Activated naive CD4-positive, alpha-beta T cell treated with anti-CD3 and anti-CD28 coated beads, Interleukin-2, amount 50 U/mL, for 72 hours (primary cell): ENCODE measurements at regions not wholly inside any gene's neighbourhood (a gene's known extent, or its start where the extent isn't known, plus 50 kb on each side); places are given as distances from the start of the nearest gene placed in this dataset.
"Not testable (repeated sequence)": the region's sequence is repeated elsewhere in the genome, so short reads cannot be mapped to it uniquely, and the experiment has no call there.

Source experiments
- ATAC-seq, 2 donors: fragments of 150-1000 bp; cut with Tn5 transposase; 2 replicates each; pipeline ENCODE4 v1.10.0; 2021; ENCODE audit warnings: mild to moderate bottlenecking in 2 of 2, moderate library complexity in 2 of 2
- DNase-seq, 2 donors: peaks; one replicate each; pipeline ENCODE4 v3.0.0; 2021 to 2022; ENCODE audit warnings: low spot score in 2 of 2
- H3K27ac Mint-ChIP-seq, 2 donors: one replicate each; pipeline ENCODE4 v1.8.0; 2022; ENCODE audit warnings: mild to moderate bottlenecking in 2 of 2, mixed read lengths in 2 of 2
- H3K36me3 Mint-ChIP-seq, 2 donors: one replicate each; pipeline ENCODE4 v1.8.0; 2022; ENCODE audit warnings: mixed read lengths in 2 of 2
- H3K9me3 Mint-ChIP-seq, 2 donors: one replicate each; pipeline ENCODE4 v1.8.0; 2022; ENCODE audit warnings: mixed read lengths in 2 of 2

GRCh38 chr3:56970461-56970879 lies 90.0 kb upstream of the SPATA12 start:
- H3K36me3 Mint-ChIP-seq, result no peaks in the 10 kb centered on the region
- no peak for ATAC-seq
- DNase-seq, result no peak
- peaks cover 0 to 5% of the 10 kb centered on the region in 2 donors for H3K9me3 Mint-ChIP-seq
- no peak overlapping the region for H3K27ac Mint-ChIP-seq

- H3K9me3 Mint-ChIP-seq, result peaks cover 0 to 5% of the 10 kb centered on the region in 2 donors
- no peak for DNase-seq
- no peak for ATAC-seq
- H3K27ac Mint-ChIP-seq, result no peak overlapping the region
- H3K36me3 Mint-ChIP-seq, result no peaks in the 10 kb centered on the region
These were observed 90.6 kb upstream of the SPATA12 start for GRCh38 chr3:56969851-56970250.

- peaks cover 0 to 4% of the 10 kb centered on the region in 2 donors for H3K36me3 Mint-ChIP-seq
- no peak for DNase-seq
- peaks cover 3 to 4% of the 10 kb centered on the region in 2 donors for H3K9me3 Mint-ChIP-seq
- no peak overlapping the region for H3K27ac Mint-ChIP-seq
- peak; percentile 39 to 75 for ATAC-seq
These were observed 94.0 kb upstream of the SPATA12 start for GRCh38 chr3:56966509-56966908.

- peaks cover 3 to 4% of the 10 kb centered on the region in 2 donors for H3K9me3 Mint-ChIP-seq
- H3K27ac Mint-ChIP-seq, result no peak overlapping the region
- H3K36me3 Mint-ChIP-seq, result peaks cover 0 to 4% of the 10 kb centered on the region in 2 donors
- DNase-seq (no peak), ATAC-seq (peak; percentile 46 to 63)
These were observed 94.4 kb upstream of the SPATA12 start for GRCh38 chr3:56966104-56966503.

GRCh38 chr3:56962922-56963321 lies 97.5 kb upstream of the SPATA12 start:
- H3K36me3 Mint-ChIP-seq, result peaks cover 0 to 4% of the 10 kb centered on the region in 2 donors
- ATAC-seq, result no peak

GRCh38 chr3:56962206-56962605 lies 98.3 kb upstream of the SPATA12 start:
- H3K9me3 Mint-ChIP-seq, result peaks cover 3 to 4% of the 10 kb centered on the region in 2 donors
- DNase-seq (no peak), ATAC-seq (no peak)
- peaks cover 0 to 4% of the 10 kb centered on the region in 2 donors for H3K36me3 Mint-ChIP-seq
- no peak overlapping the region for H3K27ac Mint-ChIP-seq

More at GRCh38 chr3:56962922-56963321, 97.5 kb upstream of the SPATA12 start:
- Mint-ChIP-seq H3K27ac (no peak overlapping the region), H3K9me3 (peaks cover 3 to 4% of the 10 kb centered on the region in 2 donors)
- DNase-seq, result no peak

- Mint-ChIP-seq H3K36me3 (peaks cover 0 to 4% of the 10 kb centered on the region in 2 donors), H3K9me3 (peaks cover 3 to 4% of the 10 kb centered on the region in 2 donors), H3K27ac (peak overlapping the region in 1 of 2 donors; percentile 4)
- DNase-seq (no peak), ATAC-seq (peak; percentile 53 to 75)
These were observed 100.1 kb upstream of the SPATA12 start for GRCh38 chr3:56960234-56960917.

- Mint-ChIP-seq H3K9me3 (no peaks in the 10 kb centered on the region), H3K27ac (no peak overlapping the region)
- ATAC-seq, result no peak
These were observed 101.6 kb upstream of the SPATA12 start for GRCh38 chr3:56958879-56959278.

GRCh38 chr3:56957522-56957921 lies 102.9 kb upstream of the SPATA12 start:
- Mint-ChIP-seq H3K36me3 (no peaks in the 10 kb centered on the region), H3K27ac (no peak overlapping the region), H3K9me3 (no peaks in the 10 kb centered on the region)
- ATAC-seq, result no peak
- DNase-seq, result no peak

More at GRCh38 chr3:56958879-56959278, 101.6 kb upstream of the SPATA12 start:
- H3K36me3 Mint-ChIP-seq, result no peaks in the 10 kb centered on the region
- DNase-seq, result no peak

- no peaks in the 10 kb centered on the region for H3K9me3 Mint-ChIP-seq
- DNase-seq (no peak), ATAC-seq (no peak)
- no peak overlapping the region for H3K27ac Mint-ChIP-seq
- no peaks in the 10 kb centered on the region for H3K36me3 Mint-ChIP-seq
These were observed 103.6 kb upstream of the SPATA12 start for GRCh38 chr3:56956906-56957305.

GRCh38 chr3:56955492-56956111 lies 104.9 kb upstream of the SPATA12 start:
- no peak overlapping the region for H3K27ac Mint-ChIP-seq
- no peaks in the 10 kb centered on the region for H3K9me3 Mint-ChIP-seq
- no peak for ATAC-seq
- DNase-seq, result no peak
- no peaks in the 10 kb centered on the region for H3K36me3 Mint-ChIP-seq

- Mint-ChIP-seq H3K36me3 (no peaks in the 10 kb centered on the region), H3K9me3 (no peaks in the 10 kb centered on the region), H3K27ac (no peak overlapping the region)
- ATAC-seq (no peak), DNase-seq (no peak)
These were observed 106.3 kb upstream of the SPATA12 start for GRCh38 chr3:56954125-56954524.

GRCh38 chr3:56952846-56953245 lies 107.6 kb upstream of the SPATA12 start:
- H3K9me3 Mint-ChIP-seq, result peaks cover 0 to 2% of the 10 kb centered on the region in 2 donors

GRCh38 chr3:56952061-56952460 lies 108.4 kb upstream of the SPATA12 start:
- H3K27ac Mint-ChIP-seq, result no peak overlapping the region
- H3K9me3 Mint-ChIP-seq, result peaks cover 0 to 4% of the 10 kb centered on the region in 2 donors

More at GRCh38 chr3:56952846-56953245, 107.6 kb upstream of the SPATA12 start:
- Mint-ChIP-seq H3K27ac (no peak overlapping the region), H3K36me3 (peaks cover 0 to 4% of the 10 kb centered on the region in 2 donors)
- DNase-seq (no peak), ATAC-seq (no peak)

GRCh38 chr3:56951366-56951765 lies 109.1 kb upstream of the SPATA12 start:
- no peak overlapping the region for H3K27ac Mint-ChIP-seq
- DNase-seq (no peak), ATAC-seq (no peak)
- H3K9me3 Mint-ChIP-seq, result peaks cover 2 to 7% of the 10 kb centered on the region in 2 donors
- peaks cover 8 to 9% of the 10 kb centered on the region in 2 donors for H3K36me3 Mint-ChIP-seq

More at GRCh38 chr3:56952061-56952460, 108.4 kb upstream of the SPATA12 start:
- ATAC-seq, result no peak
- no peak for DNase-seq
- H3K36me3 Mint-ChIP-seq, result peaks cover 3 to 5% of the 10 kb centered on the region in 2 donors

GRCh38 chr3:56945378-56945777 lies 115.1 kb upstream of the SPATA12 start:
- ATAC-seq, H3K27ac Mint-ChIP-seq, DNase-seq: not testable (repeated sequence)
- H3K36me3 Mint-ChIP-seq, result peaks cover 26 to 29% of the 10 kb centered on the region in 2 donors
- peaks cover 6 to 16% of the 10 kb centered on the region in 2 donors for H3K9me3 Mint-ChIP-seq

- ATAC-seq, result peak; percentile 80 to 93
- peaks cover 24 to 26% of the 10 kb centered on the region in 2 donors for H3K36me3 Mint-ChIP-seq
- DNase-seq, result no peak
- H3K27ac Mint-ChIP-seq, result peak overlapping the region in 1 of 2 donors; percentile 14
- H3K9me3 Mint-ChIP-seq, result peaks cover 6 to 12% of the 10 kb centered on the region in 2 donors
These were observed 117.9 kb upstream of the SPATA12 start for GRCh38 chr3:56942523-56942922.
